Esophagus squamous epithelium (tissue), 5 donors: ENCODE measurements at regions not wholly inside any gene's neighbourhood (a gene's known extent, or its start where the extent isn't known, plus 50 kb on each side); places are given as distances from the start of the nearest gene placed in this dataset.

ENCODE experiments used
- DNase-seq: peaks from one replicate; lab custom pipeline; 2025; lab: John Stamatoyannopoulos, UW
- H3K27ac ChIP-seq, 4 donors: fragments of 200-600 bp; sonication (generic); one replicate each; pipeline ENCODE4 v1.5.1; 2016 to 2019; ENCODE audit warnings: mild to moderate bottlenecking in 1 of 4
- H3K27me3 ChIP-seq, 4 donors: fragments of 200-600 bp; sonication (generic); 1 replicate in 3 of 4; 2 replicates in 1 of 4; pipeline versions ENCODE4 v1.5.1 to v1.6.0; 2017 to 2021; ENCODE audit warnings: antibody characterized with exemption in 1 of 4
- H3K36me3 ChIP-seq, 3 donors: fragments of 200-600 bp; sonication (generic); one replicate each; pipeline ENCODE4 v1.5.1; 2016 to 2019
- H3K4me1 ChIP-seq, 3 donors: fragments of 200-600 bp; sonication (generic); one replicate each; pipeline ENCODE4 v1.5.1; 2017 to 2019
- H3K4me3 ChIP-seq, 4 donors: fragments of 200-600 bp; sonication (generic); 1 replicate in 3 of 4; 2 replicates in 1 of 4; pipeline ENCODE4 v1.5.1; 2016 to 2019; ENCODE audit warnings: mild to moderate bottlenecking in 2 of 4, moderate library complexity in 1 of 4
- H3K9me3 ChIP-seq, 3 donors: fragments of 200-600 bp; sonication (generic); one replicate each; pipeline ENCODE4 v1.5.1; 2016 to 2019
- POLR2A ChIP-seq, 4 donors: fragments of 450-650 bp; IDR thresholded peaks; one replicate each; pipeline ENCODE4 v1.6.1; 2017; ENCODE audit warnings: antibody characterized with exemption in 4 of 4, mild to moderate bottlenecking in 4 of 4, moderate library complexity in 3 of 4
- WGBS, 2 donors: methylation state at CpG; one replicate each; pipeline ENCODE4 v1.1.5; 2018; 5-methylcytosine and 5-hydroxymethylcytosine counted together
- intact Hi-C: fragments of 100-400 bp; cut with DNase I; formaldehyde crosslinking; loops from one replicate; pipeline ENCODE4 v1.15.0; 2022
- TF ChIP-seq, protein P1 (sequence below), 6 experiments: fragments of 450-650 bp in 4 of 6; fragments of 200-600 bp in 2 of 6; sonication (generic) in 2 of 6; IDR thresholded peaks; one replicate each; pipeline ENCODE4 v1.5.1; 2016 to 2019; ENCODE audit warnings: antibody characterized with exemption in 6 of 6, mild to moderate bottlenecking in 4 of 6, moderate library complexity in 4 of 6
- donor health status: DM: yes; HTN: yes; CAD: no.

- Histone ChIP-seq H3K4me3 (no peak overlapping the region), H3K27me3 (no peaks in the 10 kb centered on the region), H3K4me1 (no peaks in the 10 kb centered on the region), H3K36me3 (no peaks in the 10 kb centered on the region), H3K9me3 (no peaks in the 10 kb centered on the region), H3K27ac (no peak overlapping the region)
- intact Hi-C loops: no loop called here
- TF ChIP-seq POLR2A (IDR thresholded peaks at IDR 0.05): no peak
- TF ChIP-seq, protein P1, sequence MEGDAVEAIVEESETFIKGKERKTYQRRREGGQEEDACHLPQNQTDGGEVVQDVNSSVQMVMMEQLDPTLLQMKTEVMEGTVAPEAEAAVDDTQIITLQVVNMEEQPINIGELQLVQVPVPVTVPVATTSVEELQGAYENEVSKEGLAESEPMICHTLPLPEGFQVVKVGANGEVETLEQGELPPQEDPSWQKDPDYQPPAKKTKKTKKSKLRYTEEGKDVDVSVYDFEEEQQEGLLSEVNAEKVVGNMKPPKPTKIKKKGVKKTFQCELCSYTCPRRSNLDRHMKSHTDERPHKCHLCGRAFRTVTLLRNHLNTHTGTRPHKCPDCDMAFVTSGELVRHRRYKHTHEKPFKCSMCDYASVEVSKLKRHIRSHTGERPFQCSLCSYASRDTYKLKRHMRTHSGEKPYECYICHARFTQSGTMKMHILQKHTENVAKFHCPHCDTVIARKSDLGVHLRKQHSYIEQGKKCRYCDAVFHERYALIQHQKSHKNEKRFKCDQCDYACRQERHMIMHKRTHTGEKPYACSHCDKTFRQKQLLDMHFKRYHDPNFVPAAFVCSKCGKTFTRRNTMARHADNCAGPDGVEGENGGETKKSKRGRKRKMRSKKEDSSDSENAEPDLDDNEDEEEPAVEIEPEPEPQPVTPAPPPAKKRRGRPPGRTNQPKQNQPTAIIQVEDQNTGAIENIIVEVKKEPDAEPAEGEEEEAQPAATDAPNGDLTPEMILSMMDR (IDR thresholded peaks at IDR 0.05): no peak
- WGBS, 2 donors: 57 to 72% methylated on average over 5 of the region's 5 CpGs
- DNase-seq: no peak
These were observed 195.7 kb upstream of the FANCL start for GRCh38 chr2:58436872-58437271.

DNA sequence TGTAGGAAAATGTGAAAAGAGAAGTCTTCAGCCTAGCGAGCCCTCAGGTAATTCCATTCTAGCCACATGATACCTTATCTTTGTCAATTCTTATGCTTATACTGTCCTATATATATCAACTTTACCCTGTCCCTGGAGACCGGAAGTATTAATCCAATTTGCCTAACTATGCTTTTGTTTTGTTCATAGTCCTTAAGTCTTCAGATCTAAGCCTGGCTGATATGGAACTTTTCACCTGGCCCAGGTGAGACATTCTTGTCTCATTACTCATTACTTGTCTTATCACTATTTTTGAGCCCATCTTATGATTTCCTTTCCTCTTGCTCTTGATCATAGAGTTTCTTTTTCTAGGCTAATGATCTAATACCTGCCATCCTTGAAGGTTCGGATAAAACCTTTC lies 194.1 kb upstream of the FANCL start:
- 56 to 72% methylated on average over 3 of the region's 3 CpGs for WGBS, 2 donors
- H3K27me3 ChIP-seq: peaks cover 0 to 6% (median 0%) of the 10 kb centered on the region in 4 donors
- H3K27ac ChIP-seq: no peak overlapping the region
- H3K36me3 ChIP-seq: no peaks in the 10 kb centered on the region
- intact Hi-C loops: no loop called here
- TF ChIP-seq, protein P1 (IDR thresholded peaks at IDR 0.05): no peak
- no peak for TF ChIP-seq POLR2A (IDR thresholded peaks at IDR 0.05)
- no peaks in the 10 kb centered on the region for H3K9me3 ChIP-seq
- H3K4me3 ChIP-seq: no peak overlapping the region
- H3K4me1 ChIP-seq: no peaks in the 10 kb centered on the region
- DNase-seq: no peak

DNA sequence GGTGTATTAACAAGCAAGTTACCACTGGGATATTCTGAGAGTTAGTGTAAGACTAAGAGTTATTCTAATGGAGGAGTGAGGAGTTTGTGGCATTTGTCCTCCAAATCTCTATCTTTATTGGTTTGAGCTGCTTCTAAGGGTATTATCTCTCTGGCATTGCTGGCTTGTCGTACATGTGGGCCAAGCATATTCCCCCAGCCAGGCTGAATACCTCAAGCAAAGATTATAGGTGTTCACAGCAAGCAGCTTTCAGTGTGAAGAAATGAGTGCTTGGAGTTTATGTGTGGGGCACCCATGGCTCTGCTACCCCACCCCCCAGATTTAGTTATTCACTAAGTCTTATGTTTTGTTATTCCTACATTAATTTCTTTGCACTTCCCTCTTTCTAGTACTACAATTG lies 193.6 kb upstream of the FANCL start:
- 88 to 91% methylated on average over 1 of the region's 1 CpG for whole genome bisulfite sequencing, 2 donors

DNA sequence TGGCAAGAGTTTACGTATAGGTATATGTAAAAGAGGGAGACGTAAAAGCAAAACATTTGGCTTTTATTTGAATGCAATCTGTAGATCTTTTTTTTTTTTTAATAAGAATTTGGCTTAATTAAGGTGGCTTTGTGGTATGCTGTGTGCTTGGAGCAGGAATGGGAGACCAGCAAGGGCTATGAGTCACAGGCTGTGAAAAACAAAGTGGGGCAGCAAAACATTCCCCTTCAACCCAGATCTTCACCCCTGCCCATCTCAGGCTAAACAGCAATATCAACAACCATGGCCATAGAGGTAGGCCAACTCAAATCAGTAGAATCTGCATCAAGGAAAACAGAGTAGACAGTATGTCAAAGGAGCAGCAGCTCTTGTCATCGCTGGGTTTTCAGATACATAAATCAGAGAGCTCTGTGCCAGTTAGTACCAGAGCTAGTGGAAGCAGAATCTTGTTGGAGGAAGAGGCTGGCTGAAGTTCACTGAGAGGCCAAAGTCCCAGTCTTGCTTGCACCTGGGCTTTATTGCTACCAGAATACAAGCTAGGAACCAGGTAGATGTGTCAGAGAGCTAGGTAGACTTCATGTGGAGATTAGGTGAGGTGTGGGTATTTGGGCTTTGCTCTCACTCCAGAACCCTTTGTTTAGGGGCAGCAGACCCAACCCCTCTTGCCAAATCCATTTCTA lies 191.5 kb upstream of the FANCL start:
- Histone ChIP-seq H3K27ac (no peak overlapping the region), H3K36me3 (no peaks in the 10 kb centered on the region), H3K4me1 (peaks cover 6 to 11% (median 10%) of the 10 kb centered on the region in 3 donors), H3K4me3 (no peak overlapping the region), H3K9me3 (no peaks in the 10 kb centered on the region), H3K27me3 (peaks cover 0 to 32% (median 2%) of the 10 kb centered on the region in 4 donors)
- intact Hi-C loops: no loop called here
- 74 to 86% methylated on average over 3 of the region's 3 CpGs for WGBS, 2 donors
- TF ChIP-seq POLR2A (IDR thresholded peaks at IDR 0.05): no peak
- TF ChIP-seq, protein P1 (IDR thresholded peaks at IDR 0.05): no peak
- no peak for DNase-seq

More for the DNA sequence above, 193.6 kb upstream of the FANCL start:
- Histone ChIP-seq H3K36me3 (no peaks in the 10 kb centered on the region), H3K9me3 (no peaks in the 10 kb centered on the region), H3K27me3 (peaks cover 0 to 11% (median 0%) of the 10 kb centered on the region in 4 donors), H3K27ac (no peak overlapping the region), H3K4me1 (no peaks in the 10 kb centered on the region), H3K4me3 (no peak overlapping the region)
- DNase-seq: no peak
- TF ChIP-seq POLR2A (IDR thresholded peaks at IDR 0.05): no peak
- TF ChIP-seq, protein P1 (IDR thresholded peaks at IDR 0.05): no peak
- intact Hi-C loops: no loop called here

GRCh38 chr2:58429014-58429875 lies 188.1 kb upstream of the FANCL start:
- peaks cover 0 to 54% (median 2%) of the 10 kb centered on the region in 4 donors for H3K27me3 ChIP-seq
- intact Hi-C loops: no loop called here
- no peak overlapping the region for H3K27ac ChIP-seq
- DNase-seq: no peak
- peak overlapping the region in 2 of 4 donors; percentile 32 to 57 for H3K4me3 ChIP-seq
- WGBS, 2 donors: 17 to 30% methylated on average over 13 of the region's 13 CpGs
- peaks cover 9 to 15% (median 13%) of the 10 kb centered on the region in 3 donors for H3K4me1 ChIP-seq
- H3K36me3 ChIP-seq: no peaks in the 10 kb centered on the region
- TF ChIP-seq, protein P1 (IDR thresholded peaks at IDR 0.05): no peak
- no peak for TF ChIP-seq POLR2A (IDR thresholded peaks at IDR 0.05)
- H3K9me3 ChIP-seq: no peaks in the 10 kb centered on the region
